DMS153 (cell line): ENCODE measurements at regions not wholly inside any gene's neighbourhood (a gene's known extent, or its start where the extent isn't known, plus 50 kb on each side); places are given as distances from the start of the nearest gene placed in this dataset.
A peak's percentile ranks its signal among the peaks of the same experiment; 100 is the strongest.

Source experiments
- DNase-seq: peaks from one replicate; lab custom pipeline; 2025; lab: John Stamatoyannopoulos, UW

DNA sequence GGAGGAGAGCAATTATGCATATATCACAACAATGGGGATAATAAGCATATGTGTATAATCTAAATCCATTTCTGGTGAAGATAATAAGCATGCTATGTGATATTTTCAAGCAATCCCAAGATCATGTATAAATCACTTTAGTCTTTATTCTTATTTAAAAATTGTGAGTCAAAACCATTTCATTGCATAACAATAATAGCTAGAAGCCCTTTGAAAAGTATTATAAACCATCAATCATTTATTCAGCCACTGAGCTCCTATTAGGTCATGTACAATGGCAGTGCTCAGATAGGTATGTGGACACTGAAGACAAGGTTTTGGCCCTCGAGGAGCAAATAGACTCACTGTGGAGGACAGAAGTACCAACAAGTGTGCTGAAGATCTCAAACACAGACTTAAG is 113.1 kb downstream of the CDCA7 start:
- no peak for DNase-seq

DNA sequence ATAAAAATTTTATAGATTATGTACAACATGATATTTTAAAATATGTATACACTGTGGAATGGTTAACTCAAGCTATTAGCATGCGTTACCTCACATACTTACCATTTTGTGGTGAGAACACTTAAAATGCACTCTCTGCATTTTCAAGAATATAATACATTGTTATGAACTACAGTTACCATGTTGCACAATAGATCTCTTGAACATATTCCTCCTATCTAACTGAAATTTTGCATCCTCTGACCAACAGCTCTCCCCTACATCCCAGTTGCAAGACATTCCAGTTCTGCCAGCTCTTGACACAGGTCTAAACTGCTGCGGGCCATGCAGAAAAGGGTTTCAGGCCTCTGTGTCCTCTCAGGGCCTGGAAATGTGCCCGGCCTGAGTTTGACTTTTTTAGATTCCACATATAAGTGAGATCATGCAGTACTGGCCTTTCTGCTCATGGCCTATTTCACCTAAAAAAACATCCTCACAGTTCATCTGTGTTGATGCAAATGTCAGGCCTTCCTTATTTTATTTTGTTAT is 113.7 kb downstream of the CDCA7 start:
- no peak for DNase-seq

DNA sequence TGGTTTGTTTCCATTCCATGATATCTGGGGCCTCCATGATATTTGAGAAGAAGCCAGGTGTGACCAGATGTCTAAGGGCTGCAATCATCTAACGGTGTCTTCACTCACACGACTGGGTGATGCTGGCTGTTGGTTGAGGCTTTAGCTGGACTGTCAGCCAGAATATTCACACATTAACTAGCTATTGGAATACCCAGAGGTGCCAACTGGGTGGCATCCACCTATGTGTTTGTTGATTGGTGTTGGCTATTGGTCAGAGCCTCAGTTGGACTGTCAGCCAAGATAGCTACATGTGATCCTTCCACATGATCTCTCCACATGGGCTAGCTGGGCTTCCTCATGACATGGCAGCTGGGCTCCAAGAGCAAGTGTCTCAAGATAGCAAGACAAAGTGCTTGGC is 117.4 kb downstream of the CDCA7 start:
- no peak for DNase-seq

GRCh38 chr2:173483137-173483536 is 128.5 kb downstream of the CDCA7 start:
- no peak for DNase-seq

DNA sequence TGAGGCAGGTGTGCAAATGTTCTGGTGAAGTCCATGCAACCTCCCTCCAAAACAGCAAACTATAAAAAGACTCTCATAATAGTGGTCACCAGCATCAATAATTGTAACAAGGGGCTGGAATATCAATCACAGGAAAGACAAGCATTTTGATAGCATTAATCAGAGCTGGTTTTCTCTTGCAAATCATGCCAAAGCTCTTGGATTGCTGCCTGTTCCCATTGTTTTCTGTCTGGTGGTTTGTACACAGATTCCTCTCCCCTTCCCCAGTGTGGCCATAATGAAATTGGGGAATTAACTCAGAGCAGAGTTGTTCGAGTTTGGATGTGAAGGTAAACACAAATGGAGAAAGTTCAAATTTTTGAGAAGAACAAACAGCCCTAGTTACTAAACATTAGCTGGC is 134.2 kb downstream of the CDCA7 start:
- DNase-seq: no peak

DNA sequence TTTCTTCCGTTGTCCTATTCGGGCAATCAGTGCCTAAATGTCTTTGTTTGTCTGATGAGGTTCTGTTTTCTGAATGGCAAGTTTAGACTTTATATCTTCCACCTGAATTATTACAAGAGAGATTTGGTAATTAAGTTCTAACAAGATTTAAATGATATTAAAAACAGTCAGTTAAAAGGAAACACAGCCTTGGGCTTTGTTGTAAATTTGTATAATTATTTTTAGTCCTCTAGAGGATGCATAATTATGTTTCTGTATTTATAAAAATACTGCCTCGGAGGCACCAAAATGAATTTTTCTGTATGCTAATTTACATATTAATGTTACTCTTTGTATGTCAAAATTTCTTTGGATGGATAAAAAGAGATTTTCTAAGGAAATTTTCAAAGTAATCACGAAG is 136.7 kb downstream of the CDCA7 start:
- no peak for DNase-seq

- no peak for DNase-seq
Observed at GRCh38 chr2:173493874-173494273, 139.2 kb downstream of the CDCA7 start.

GRCh38 chr2:173496746-173497145 is 142.1 kb downstream of the CDCA7 start:
- no peak for DNase-seq

DNA sequence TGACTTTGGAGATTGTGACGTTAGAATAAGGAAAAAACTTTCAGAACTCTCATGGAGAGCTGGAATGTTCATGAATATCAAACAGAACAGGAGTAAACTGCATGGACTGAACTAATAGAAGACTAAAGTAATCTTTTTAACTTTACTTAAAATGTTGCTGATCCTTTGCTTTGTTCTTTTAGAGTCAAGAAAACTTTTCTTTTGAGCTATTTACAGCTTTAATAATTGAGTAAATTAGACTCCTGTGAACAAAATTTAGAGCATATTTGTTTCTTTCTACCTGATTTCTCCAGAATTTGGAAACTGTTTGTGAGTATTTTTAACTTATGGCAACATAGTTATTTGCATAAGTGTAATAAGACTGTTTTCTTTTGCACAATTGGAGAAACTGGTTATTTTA is 146.3 kb downstream of the CDCA7 start:
- no peak for DNase-seq

- no peak for DNase-seq
Observed at GRCh38 chr2:173502296-173502695, 147.6 kb downstream of the CDCA7 start.

DNA sequence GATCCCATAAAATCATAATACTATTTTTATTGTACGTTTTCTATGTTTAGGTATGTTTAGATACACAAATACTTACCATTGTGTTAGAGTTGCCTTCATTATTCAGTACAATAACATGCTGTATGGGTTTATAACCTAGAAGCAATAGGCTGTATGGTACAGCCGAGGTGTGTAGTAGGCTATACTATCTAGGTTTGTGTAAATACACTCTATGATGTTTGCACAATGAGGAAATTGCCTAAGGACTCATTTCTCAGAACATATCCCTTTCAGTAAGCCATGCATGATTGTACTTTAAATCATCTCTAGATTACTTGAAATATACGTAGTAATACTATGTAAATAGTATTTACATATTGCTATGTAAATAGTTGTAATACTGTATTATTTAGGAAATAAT is 156.7 kb downstream of the CDCA7 start:
- peak; percentile 69 for DNase-seq

DNA sequence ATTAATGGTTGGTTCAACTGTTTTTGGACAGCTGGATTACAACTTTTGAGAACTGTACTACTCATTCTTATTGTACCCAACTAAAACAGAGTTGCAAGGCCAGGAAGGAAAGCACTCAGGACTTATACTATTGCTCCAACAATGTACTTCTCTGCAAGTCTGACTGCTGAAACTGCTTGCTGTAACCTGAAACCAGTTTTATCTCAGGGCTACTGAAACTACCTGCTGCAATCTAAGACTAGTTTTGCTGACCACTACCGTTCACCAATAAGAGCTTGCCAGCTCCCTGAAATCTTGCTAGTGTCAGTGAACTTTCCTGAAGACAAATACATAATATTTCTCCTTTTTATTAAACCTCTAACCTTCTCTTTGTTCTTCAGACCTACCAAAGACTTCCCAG is 157.3 kb downstream of the CDCA7 start:
- peak; percentile 18 for DNase-seq

GRCh38 chr2:173513107-173513727 is 158.5 kb downstream of the CDCA7 start:
- DNase-seq: no peak

DNA sequence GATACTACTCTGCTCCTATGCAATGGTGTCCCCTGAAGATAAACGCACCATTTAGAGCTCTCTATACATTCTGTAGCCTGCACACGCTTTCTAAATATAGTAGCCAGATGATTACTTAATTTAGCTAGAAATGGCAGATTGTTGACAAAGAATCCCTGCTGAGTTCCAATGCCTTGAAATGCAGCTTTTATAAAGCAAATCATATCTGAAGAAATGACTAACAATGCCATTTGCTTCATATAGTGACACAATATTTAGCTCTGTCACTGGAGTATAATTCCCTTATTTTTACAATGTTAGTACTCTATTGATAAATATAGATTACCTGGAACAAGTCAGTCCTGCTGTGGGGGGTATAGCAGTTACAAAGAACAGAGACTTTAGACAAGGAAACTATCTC is 166.2 kb downstream of the CDCA7 start:
- no peak for DNase-seq

- no peak for DNase-seq
Observed at GRCh38 chr2:173521450-173522192, 166.9 kb downstream of the CDCA7 start.

- no peak for DNase-seq
Observed at GRCh38 chr2:173523497-173523896, 168.8 kb downstream of the CDCA7 start.

DNA sequence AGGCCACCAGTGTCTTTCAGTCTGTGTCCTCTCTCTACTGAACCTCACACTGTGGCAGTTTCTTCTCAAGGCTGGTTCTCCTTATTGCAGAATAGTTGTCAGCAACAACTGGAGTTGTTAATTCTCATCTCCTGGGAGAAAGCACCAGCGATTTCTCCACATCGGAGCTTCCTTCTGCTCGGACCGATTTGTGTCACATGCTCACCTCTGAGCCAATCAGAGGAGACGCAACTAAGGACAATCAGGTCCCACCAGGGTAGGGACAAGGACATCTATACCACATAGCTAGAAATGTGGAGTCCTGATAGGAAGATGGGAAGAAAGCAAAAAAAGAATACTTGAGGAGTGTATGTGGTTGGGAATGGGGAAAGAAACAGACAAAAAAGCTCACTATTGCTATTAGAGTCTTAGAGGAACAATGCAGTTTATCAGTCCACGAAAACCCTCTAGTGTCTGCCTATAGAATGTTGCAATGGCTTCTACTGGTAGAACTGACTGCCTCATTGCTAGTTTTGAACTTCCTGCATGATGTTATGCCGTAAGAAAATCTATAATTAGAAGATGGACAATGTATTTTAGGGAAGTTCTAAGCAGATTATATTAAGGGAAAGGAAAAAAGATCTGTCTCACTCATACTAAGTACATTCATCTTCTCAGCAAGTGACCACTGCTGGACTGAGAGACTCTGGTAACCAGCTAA is 169.7 kb downstream of the CDCA7 start:
- no peak for DNase-seq

DNA sequence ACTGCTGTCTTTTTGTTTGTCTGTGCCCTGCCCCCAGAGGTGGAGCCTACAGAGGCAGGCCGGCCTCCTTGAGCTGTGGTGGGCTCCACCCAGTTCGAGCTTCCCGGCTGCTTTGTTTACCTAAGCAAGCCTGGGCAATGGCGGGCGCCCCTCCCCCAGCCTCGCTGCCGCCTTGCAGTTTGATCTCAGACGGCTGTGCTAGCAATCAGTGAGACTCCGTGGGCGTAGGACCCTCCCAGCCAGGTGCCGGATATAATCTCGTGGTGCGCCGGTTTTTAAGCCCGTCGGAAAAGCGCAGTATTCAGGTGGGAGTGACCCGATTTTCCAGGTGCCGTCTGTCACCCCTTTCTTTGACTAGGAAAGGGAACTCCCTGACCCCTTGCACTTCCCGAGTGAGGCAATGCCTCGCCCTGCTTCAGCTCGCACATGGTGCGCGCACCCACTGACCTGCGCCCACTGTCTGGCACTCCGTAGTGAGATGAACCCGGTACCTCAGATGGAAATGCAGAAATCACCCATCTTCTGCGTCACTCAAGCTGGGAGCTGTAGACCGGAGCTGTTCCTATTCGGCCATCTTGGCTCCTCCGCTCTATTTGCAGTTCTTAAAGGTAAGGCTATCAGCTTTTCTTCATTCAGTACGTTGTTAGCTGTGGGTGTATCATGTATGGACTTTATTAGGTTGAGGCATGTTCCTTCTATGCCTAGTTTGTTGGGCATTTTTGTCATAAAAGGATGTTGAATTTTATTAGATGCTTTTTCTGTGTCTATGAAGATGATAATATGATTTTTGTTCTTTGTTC is 178.3 kb downstream of the CDCA7 start:
- peak; percentile 41 for DNase-seq

GRCh38 chr2:173537694-173538093 is 183.0 kb downstream of the CDCA7 start:
- DNase-seq: no peak

DNA sequence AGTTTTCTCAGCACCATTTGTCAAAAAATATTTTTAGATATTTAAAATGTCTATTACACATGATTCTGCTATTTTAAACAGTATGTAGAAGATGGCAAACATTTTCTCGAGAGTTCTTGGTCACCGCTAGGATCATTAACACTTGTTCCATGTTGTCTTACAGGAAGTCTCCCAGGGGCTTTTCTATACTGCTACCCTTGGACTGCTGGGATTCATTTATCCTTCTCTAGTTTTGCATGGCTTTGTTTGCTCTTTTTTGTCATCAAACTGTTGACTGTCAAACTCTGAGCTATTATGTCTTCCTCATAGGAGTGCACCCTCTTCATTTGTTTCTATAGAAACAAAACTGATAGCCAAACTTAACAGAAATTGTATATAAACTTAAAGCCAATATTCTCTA is 184.9 kb downstream of the CDCA7 start:
- no peak for DNase-seq

DNA sequence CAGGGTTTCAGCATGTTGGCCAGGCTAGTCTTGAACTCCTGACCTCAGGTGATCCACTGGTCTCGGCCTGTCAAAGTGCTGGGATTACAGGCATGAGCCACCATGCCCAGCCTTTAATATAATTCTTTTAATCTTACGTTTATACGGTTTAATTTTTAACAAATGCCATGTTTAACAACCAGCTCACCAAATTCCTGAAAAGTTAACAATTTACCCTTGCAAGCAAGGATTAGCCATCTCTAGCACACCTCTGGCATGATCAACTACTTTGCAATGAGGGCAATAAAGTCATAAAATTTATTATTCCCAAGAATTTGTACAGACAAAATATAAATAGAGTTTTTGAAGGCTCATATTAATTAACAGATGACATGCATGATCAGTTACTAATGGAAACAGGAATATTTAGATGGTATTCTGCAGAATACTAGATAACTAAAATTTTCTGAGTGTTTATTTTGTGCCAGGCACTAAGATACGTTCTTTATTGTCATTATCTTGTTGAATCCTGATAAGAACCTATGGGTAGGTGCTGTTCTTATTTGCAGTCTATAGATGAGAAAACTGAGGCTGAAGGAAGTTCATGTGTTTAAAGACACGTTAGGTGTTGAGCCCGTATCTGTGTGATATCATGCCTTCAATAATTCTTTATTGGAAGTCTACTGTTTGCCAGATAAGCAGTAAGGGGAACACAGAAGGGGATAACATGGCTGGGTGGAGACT is 190.1 kb downstream of the CDCA7 start:
- DNase-seq: no peak

GRCh38 chr2:173545364-173545763 is 190.7 kb downstream of the CDCA7 start:
- DNase-seq: no peak
